NOMO-1 treated with dmso at 0.1 percent for 144 hours (cell line): ENCODE measurements at regions not wholly inside any gene's neighbourhood (a gene's known extent, or its start where the extent isn't known, plus 50 kb on each side); places are given as distances from the start of the nearest gene placed in this dataset.

ENCODE experiments used
- DNase-seq: peaks from one replicate; lab custom pipeline; 2025; ENCODE audit not compliant: unreplicated experiment; lab: John Stamatoyannopoulos, UW

DNA sequence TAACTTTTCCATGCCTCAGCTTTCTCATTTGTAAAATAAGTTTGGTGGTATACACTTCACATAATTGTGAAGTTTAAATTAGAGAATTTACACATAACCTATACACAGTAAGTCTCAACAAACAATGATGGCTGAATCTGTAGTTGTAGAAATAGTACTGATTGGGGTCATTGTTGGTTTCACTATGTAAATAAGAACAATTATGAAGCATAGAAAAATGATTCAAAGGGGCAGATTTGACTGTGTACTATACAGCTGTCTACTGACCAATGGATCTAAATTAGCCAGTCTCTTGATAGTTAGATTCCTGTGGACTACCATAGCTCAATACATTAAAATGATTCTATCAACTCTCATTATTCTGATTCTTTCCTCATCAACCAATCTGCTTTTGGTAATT lies 181.1 kb upstream of the STXBP5 start:
- DNase-seq = no peak

DNA sequence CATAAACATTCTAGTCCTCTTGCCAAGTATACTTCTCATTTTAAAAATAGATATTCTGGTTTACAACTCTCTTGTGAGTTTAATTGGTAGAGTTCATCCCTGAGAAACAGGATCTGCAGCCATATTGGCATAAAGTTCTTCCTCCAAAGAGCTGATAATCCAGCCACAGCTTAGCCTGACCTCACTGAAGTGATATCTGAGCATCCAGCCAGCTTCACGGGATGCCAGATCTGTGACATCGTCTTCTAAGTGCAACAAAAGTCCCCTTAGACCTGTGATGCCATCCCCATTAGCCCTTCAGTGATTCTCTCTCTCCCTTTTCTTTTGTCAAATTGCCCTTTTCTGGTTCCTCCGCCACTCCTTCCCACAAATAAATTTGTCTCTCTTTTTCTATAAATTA lies 180.6 kb upstream of the STXBP5 start:
- DNase-seq = no peak

DNA sequence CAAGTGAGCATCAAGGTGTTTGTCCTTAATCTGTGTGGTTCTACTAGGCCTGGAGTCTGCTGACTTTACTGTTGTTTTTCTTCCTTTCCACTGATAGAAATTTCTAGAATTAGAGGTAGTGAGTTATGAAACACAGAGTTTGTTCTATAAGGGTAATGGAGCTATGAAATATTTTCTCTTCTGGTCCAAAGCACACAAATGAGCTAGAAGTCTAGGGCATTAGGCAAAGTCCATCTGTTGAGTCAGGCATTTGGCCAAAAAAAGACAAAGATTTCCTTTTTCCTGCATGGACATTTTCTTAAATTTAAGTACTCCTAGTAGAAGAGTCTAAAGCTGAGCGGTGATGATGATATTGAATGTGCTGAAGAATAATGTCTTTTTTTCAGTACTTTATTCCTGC lies 174.3 kb upstream of the STXBP5 start:
- no peak for DNase-seq

DNA sequence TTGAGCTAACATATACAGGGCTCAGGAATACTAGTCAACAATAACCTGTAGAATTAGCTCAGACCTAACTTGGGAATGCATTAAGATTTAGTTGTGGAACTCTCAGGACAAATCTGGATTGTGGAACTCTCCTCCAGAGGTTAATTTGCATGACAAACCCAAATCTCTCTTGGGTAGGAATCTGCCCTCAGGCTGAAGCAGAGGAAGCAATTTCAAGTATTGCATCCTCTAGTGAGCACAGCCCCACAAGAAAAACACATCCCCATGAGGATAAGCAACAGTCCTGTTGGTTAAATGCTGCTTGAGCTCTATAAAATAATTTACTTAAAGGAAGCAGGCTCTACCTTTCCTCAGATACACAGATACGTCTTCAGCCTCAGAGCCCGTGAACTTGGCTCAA lies 170.9 kb upstream of the STXBP5 start:
- DNase-seq = no peak

DNA sequence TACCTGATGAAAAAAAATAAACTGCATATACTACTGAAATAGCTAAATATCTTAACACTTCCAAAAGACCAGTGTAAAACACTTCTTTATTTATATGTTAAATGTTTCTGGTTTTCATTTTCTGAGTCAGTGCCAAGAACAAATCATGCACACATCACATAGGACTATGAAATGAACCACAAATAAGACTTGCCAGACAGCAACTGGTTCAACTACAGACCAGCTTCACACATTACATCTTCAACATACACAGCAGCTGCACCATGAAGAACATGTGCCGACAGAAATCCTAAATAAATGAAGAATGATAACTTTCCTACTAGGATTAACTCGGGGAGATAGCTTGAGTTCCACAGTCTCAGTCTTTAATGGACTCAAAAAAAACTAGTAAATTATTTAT lies 168.3 kb upstream of the STXBP5 start:
- DNase-seq = no peak

DNA sequence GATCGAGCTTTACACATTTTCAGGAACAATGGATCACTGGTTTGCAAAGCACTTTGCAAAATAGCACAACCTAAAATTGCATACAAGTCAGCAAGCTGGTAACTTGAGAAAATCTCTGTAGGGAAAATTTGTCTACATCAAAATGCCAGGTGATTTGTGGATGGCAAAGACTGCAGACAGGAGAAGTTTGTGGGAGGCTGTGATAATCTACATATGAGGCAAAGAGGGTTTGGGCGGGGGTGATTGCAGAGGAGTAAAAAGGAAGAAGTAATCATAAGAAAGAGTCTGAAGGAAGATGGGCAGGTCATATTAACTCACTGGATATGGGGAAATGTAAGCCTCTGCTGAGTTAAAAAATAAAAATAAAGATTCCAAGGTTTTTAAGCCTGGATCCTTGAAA lies 166.3 kb upstream of the STXBP5 start:
- no peak for DNase-seq

DNA sequence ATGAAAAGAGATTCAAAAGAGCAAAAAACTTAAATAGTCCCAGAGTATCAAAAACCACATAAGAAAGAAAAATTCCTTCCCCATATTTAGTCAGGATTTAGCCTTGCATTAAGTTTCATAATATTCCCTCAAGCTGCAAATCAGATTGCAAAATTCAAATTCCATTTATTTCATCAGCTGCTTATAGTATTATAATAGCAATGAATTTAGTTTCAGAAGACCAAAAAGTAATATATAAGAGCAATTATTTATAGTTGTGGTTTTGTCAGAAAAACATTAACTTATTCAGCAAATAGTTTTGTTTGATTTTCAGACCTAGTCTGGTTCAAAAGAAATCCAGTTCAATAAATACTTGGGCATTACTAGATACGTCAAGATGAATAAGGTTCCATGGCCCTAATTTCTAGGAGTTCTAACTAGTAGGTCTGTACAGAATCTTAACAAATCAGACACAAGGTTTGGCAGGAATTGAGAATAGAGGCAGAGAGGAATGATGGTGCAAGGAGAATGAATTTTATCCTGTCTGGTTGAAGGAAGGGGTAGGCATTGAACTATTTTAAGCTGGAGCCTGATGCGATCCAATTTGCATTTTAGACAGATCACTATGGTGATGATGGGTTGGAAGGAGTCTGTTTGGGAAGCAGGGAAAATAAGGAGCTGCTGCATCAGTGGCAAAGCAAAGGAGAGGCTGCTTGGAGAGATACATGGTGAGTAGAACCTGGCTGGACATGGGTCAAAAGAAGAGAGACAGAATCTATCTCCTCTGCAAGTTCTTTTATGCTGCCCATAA lies 163.9 kb upstream of the STXBP5 start:
- DNase-seq = no peak

DNA sequence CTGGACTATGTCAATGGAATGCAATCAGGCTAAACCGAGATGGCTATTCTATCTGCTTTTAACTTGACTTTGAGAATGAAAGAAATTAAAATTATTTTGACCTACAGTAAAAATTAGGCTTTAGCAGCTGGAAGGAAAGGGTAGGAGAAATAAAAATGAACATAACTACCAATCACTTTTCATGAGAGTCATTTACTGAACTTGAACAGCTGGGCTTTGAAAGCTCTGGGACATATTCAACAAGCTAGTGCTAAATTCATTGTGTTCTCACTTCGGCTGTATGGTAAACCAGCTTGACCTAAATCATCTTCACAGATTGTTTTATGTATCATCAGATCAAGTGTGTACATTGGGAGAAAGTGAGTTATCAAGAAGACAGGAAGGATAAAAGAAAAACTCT lies 161.5 kb upstream of the STXBP5 start:
- no peak for DNase-seq

DNA sequence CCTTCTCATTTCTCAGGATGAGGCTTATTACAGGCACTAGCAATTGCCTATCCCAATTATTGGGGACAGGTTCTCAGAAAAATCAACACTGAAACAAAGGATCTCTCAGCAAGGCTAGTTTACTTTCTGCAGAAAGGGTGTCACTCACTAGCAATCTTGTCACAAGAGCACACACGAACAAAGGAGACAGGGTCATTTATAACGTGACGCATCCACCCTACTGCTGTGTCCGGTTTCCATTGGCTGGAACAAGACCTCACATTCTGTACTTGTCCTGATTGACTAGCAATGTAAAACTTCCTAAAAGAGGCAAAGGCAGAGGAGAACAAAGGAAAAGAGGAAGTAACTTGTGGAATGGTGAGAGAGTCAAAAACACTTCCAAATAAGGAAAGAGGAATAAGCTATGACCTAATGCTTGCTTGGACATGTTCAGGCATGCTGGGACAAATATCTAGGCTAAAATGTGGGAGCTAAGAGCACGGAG lies 160.2 kb upstream of the STXBP5 start:
- no peak for DNase-seq

DNA sequence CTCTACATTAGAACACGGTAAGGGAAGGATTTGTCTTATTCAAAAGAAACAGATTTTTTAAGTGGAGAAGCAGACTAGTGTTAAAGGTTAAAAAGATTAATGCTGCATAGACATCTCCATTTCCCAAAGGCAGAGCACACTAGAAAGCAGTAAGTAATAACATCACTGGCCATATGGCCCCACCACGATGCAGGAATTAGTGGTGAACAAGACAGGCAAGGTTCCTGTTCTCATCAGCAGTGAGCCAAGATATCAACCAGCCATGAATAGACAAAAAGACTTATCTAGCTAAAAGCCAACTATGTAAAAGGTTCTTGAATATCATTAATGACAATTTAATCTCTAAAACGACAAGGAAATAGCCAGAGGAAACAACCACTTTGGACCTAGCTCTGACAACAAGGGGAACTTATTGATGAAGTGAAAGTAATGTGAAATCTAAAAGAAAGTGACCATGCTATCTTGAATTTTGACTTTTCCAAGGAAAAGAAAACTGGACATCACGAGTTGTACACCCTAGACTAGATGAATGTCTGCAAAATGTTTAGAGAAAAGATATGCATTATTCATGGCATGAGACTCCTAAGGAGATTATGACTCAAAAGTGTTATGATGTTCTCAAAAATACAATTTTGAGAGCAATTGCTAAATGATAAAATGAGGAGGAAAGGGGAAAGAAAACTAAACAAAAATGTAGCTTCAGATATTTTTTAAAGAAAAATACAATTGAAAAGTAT lies 157.9 kb upstream of the STXBP5 start:
- DNase-seq = no peak

DNA sequence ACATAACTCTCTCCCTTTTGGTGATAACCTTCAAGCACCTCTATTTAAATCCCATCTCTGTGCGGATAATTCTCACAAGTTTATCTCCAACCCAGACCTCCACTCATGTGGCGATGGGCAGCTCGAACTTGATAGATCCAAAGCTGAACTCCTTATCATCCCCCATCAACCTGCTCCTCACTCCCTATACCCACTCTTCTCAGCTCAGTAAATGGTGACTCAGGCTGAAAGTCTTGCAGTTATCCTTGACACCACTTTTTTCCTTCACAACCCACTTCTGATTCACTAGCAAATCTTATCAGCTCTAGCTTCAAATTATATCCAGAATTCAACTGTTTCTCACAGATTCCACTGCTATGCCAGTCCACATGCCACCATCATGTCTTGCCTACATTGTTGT lies 155.3 kb upstream of the STXBP5 start:
- no peak for DNase-seq

DNA sequence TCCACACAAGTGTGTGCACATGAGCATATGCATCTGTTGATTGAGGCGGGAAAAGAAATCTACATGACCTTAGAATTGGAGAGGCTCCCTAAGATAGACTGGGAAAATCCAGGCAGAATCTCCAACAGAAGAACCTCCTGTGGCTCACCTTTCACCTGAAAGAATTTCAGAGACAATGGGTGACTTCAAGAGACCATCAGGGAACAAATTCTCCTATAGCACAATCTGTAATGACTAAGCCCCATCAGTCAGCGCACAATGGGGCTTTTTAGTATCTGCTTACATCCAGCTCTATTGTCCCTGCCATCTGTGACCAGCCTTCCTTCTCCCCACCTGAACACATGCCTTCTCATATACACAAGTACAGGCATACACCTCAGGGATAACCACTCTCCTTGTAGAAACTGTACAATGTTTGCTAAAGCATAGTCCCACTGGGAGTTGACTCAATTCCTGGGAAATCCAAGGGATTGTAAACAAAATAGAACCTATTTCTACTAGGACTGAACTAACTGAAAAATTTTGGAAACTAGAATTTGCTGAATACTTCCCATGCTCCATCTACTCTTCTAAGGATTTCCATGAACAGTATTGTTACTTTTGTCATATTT lies 150.8 kb upstream of the STXBP5 start:
- no peak for DNase-seq

DNA sequence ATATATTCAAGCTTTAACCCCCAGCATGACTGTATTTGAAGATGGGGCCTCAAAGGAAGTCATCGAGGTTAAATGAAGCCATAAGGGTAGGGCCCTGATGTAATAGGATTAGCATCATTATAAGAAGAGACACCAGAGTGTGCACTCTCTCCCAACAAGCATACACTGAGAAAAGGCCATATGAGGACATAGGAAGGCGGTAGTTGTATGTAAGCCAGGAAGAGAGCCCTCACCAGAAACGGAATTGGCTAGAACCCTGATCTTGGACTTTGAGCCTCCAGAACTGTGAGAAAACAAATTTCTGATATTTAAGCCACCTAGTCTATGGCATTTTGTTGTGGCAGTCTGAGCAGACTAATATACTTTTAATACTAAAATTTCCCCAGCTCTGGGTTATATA lies 150.1 kb upstream of the STXBP5 start:
- no peak for DNase-seq

DNA sequence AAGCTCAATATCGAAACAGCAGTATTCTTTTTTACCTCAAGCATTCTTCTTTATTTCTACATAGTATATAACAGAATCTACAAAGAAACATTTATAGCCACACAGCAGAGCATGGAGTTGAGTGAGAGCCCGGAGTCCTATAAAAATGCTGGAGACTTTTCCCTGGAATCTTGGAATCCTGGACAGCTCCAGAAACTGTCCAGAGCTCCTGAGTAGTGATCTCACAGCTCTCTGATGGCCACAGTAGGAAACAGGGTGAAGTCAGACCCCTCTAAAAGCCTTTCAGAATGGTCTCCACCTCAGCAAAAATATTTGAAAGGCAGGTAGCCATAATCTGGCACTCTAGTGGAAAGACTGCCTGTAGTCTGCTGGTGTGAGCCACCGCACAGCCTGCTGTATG lies 149.3 kb upstream of the STXBP5 start:
- DNase-seq = no peak

DNA sequence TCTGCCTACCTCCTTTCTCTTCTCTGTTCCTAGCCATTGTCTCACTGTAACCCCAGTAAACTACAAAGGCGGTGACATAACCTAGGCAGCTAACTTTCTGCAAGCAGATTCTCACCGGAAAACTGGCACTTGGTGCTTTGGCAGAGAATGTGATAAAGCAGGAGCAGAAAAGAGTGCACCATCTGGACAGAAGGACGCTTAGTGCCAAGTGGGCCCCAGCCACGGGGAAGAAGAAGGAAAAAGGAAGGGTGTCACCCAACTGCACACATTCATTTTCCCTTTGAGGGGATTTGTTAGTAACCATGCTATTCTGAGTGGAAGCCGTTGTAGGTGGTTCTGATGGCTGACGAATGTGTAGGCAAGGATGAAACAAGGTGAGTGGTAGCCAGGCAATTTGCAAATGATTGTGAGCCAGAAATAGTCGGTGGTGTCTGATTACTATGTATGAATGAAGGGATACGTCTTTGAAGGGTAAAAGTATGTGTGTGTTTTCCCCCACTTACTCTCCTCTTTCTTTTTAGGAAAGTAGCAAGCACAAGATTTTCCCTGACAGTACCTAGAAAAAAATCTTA lies 148.3 kb upstream of the STXBP5 start:
- no peak for DNase-seq

DNA sequence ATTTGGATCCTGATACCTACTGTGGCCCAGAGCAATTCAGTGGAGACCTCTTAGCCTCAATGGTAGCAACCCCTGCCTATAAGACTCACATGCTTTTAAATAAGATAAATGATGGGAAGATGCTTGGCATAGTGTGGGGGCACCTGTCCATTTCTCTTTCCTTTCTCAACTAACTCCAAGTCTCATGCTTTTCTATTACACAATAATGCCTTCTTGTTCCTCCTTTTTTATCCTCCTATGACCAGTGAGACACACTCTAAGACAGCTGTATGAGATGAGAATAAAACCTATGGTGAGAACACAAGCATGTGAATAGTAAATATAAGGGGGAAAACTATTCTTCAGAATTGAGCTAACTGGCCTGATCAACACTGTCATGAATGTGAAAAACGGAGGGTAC lies 147.0 kb upstream of the STXBP5 start:
- DNase-seq = no peak

DNA sequence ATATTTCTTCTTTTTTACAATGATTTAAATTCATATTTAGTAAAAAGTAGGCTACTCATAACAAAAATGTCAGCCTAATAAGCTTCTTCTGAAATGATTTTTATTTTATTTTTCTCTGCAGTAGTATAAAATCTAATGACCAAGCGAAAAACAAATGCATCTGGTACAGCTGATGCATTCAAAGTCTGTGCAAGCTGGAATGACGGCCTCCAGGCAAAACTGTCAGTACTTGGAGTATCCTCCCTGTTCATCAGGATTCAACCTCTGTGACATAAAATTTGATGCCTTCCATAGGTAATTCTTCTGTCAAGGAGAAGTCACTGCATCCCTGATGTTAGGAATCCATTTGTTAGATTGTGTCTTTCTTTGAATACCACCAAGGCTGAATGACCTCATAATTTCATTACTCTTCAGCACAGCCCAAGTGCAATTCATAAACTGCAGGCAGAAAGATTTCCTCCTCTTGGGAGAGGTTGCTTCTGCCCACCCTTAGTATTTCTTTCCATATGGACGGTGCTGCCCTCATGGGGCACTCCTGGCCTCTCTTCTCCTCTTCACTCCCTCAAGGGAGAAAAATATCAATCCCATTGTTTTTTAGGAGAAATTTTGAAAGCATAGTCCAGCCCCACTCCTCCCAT lies 146.4 kb upstream of the STXBP5 start:
- no peak for DNase-seq

DNA sequence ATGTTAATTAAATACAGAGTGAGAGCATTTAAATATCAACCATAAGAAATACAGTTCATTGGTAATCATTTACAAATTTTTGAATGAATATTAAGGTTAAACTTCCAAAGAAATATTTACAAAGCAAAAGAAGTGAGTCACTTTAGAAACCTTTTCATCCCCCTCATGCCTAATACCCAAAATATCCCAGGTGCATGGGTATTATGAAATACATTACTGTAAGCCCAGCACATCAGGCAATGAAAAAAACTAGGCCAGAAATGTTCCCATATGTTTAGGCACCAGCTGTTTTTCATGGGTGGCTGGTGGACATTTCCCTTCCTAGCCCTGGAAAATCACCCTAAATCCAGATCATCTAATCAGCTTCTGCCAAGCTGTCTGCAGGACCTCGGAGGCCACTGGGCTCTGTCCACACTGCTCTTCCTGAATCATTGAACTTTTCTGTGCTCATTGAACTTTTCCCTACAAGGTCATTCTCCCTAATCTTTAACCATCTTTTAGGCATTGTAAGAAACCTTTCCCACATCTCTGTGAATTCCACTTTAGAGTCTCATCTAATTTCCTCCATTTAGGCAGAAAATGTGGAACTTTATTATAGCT lies 145.3 kb upstream of the STXBP5 start:
- DNase-seq = no peak

DNA sequence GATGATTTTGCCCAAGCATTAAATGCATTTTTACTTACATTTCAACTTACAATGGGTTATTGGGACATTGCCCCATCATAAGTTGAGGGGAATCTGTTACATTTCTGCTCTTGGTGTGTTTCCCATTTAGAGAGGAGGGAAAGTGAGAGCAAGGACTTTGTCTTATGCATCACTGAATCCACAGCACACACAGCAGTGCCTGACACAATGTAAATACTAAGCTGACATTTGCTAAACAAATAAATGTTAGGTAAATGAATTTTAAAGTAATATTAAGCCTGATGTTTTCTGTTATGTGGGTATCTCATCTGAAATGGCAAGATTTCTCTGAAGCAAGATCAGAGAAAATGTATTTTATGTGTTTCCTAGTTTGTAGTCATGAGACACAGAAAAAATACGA lies 143.6 kb upstream of the STXBP5 start:
- no peak for DNase-seq

DNA sequence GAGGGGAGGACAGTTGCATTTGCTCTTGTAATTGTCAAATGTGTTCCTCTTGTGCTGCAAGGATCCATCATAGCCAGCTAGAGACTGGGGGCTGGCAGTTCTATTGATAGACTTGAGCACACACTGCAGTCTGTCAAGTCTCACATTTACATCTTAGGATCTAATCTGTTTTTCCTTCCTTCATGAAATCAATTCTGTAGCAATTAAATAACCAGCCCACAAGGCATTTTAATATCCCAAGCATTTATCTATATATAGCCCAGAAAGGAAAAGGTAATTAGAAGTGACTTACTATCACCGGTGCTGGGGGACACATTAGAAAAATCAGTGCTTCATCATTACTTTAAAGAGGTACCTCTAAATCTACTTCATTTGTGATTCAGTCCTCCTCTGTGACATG lies 143.0 kb upstream of the STXBP5 start:
- no peak for DNase-seq

DNA sequence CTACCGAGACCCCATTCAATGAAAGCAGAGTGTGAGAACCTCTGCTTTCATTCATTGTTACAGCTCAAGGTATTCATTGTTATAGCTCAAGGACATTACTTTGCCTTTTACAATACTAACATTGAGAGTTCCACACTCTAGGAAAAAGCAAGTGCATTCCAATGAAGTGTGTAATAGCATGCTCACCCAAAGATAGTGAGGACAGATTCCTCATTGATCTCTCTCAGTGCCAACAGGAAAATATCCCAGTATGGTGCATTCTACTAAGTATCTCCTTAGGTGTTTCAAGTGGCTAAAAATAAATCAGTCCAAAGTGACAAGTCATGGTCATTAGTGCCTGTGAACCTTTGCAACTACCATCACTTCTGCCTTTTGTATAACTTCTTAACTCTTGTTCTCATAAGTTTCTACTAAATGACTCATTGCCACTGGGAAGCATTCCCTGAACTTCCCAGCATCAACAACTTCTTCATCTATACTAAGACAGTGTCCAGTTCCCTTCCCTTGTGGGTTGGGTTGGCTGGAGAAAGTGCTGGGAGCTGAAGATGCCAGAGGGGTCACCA lies 140.7 kb upstream of the STXBP5 start:
- no peak for DNase-seq
